ENCODE measurements at regions not wholly inside any gene's neighbourhood (a gene's known extent, or its start where the extent isn't known, plus 50 kb on each side); places are given as distances from the start of the nearest gene placed in this dataset.

DNA sequence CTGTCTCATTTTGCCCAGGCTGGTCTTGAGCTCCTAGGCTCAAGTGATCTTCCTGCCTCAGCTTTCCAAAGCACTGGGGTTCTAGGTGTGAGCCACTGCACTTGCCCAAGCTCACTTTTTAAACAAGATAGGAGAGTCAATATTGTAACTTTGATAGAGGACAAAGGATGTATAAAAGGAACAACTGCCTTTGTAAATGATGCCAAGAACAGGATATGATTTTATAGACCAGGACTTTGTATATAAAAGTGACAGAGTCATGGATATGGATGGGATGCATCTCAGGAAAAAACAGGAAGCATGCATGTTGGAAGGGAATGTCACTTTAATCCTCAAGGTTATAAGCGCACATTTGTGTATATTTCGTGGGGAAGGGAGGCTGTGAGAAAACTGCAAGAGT is 338.4 kb downstream of the PRL start:
- Histone ChIP-seq H3K9me2 (replicated peaks; ENCODE audit: control insufficient read depth, low read length) (no peaks in the 10 kb centered on the region), H3K4me2 (ENCODE audit: low read length) (no peak overlapping the region), H3K9me3 (ENCODE audit: control insufficient read depth, insufficient read depth, low read length) (no peaks in the 10 kb centered on the region), H3K36me3 (ENCODE audit: control insufficient read depth, low read length) (no peaks in the 10 kb centered on the region), H4K20me1 (ENCODE audit: control insufficient read depth, insufficient read depth, low read depth, low read length) (no peaks in the 10 kb centered on the region), H3K4me1 (ENCODE audit: control insufficient read depth, low read length) (no peaks in the 10 kb centered on the region), H3K27me3 (ENCODE audit: control insufficient read depth, low read length) (no peaks in the 10 kb centered on the region), H3K79me2 (ENCODE audit: control insufficient read depth, low read length) (no peaks in the 10 kb centered on the region), H3K27ac (ENCODE audit: low read depth, low read length) (no peak overlapping the region), H3K4me3 (ENCODE audit: low read length) (no peak overlapping the region), H3F3A (ENCODE audit: control insufficient read depth, insufficient read depth) (no peaks in the 10 kb centered on the region)
- TF ChIP-seq EZH2phosphoT487 (IDR thresholded peaks at IDR 0.05; ENCODE audit: borderline replicate concordance, low read length) = no peak
- TF ChIP-seq, protein P1, sequence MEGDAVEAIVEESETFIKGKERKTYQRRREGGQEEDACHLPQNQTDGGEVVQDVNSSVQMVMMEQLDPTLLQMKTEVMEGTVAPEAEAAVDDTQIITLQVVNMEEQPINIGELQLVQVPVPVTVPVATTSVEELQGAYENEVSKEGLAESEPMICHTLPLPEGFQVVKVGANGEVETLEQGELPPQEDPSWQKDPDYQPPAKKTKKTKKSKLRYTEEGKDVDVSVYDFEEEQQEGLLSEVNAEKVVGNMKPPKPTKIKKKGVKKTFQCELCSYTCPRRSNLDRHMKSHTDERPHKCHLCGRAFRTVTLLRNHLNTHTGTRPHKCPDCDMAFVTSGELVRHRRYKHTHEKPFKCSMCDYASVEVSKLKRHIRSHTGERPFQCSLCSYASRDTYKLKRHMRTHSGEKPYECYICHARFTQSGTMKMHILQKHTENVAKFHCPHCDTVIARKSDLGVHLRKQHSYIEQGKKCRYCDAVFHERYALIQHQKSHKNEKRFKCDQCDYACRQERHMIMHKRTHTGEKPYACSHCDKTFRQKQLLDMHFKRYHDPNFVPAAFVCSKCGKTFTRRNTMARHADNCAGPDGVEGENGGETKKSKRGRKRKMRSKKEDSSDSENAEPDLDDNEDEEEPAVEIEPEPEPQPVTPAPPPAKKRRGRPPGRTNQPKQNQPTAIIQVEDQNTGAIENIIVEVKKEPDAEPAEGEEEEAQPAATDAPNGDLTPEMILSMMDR (IDR thresholded peaks at IDR 0.05; ENCODE audit: low read depth, low read length, poor library complexity, severe bottlenecking) = no peak

DNA sequence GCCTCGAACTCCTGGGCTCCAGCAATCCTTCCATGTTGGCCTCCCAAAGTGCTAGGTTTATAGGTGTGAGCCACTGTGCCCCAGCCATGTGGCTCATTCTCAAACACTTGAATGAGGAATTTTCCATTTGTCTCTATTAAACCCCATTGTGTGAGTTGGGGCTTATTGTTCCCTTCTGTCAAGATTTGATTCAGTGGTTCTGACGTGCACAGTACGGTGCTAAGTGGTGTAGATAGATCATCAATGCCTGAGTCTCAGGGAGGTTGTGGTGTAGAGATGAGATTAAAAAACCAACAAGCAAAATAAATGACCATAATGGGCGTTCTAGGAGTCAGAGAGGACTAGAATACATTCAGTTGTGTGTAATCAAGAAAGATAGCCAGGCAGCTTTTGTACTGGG is 335.6 kb downstream of the PRL start:
- Histone ChIP-seq H3K27ac (ENCODE audit: low read depth, low read length) (no peak overlapping the region), H3K4me1 (ENCODE audit: control insufficient read depth, low read length) (peaks cover 7% of the 10 kb centered on the region), H3F3A (ENCODE audit: control insufficient read depth, insufficient read depth) (no peaks in the 10 kb centered on the region), H3K27me3 (ENCODE audit: control insufficient read depth, low read length) (no peaks in the 10 kb centered on the region), H3K4me2 (ENCODE audit: low read length) (no peak overlapping the region), H3K9me3 (ENCODE audit: control insufficient read depth, insufficient read depth, low read length) (no peaks in the 10 kb centered on the region), H4K20me1 (ENCODE audit: control insufficient read depth, insufficient read depth, low read depth, low read length) (no peaks in the 10 kb centered on the region), H3K36me3 (ENCODE audit: control insufficient read depth, low read length) (no peaks in the 10 kb centered on the region), H3K79me2 (ENCODE audit: control insufficient read depth, low read length) (no peaks in the 10 kb centered on the region), H3K4me3 (ENCODE audit: low read length) (no peak overlapping the region), H3K9me2 (replicated peaks; ENCODE audit: control insufficient read depth, low read length) (no peaks in the 10 kb centered on the region)
- TF ChIP-seq, protein P1 (IDR thresholded peaks at IDR 0.05; ENCODE audit: low read depth, low read length, poor library complexity, severe bottlenecking) = no peak
- TF ChIP-seq EZH2phosphoT487 (IDR thresholded peaks at IDR 0.05; ENCODE audit: borderline replicate concordance, low read length) = no peak

DNA sequence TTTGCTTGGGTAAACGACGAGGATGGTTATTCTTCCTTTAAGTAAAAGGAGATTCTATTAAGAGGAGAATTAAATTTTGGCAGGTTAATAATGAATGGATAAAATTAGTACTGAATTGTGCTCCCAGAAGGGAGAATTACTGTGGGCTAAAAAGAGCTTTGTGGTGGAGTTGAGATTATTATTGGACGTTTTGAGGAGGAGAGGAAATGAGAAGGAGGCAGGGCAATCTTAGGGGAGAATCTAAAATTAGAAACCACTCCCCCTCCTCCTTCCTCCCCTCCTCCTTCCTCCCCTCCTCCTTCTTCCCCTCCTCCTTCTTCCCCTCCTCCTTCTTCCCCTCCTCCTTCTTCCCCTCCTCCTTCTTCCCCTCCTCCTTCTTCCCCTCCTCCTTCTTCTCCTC is 331.8 kb downstream of the PRL start:
- no peaks in the 10 kb centered on the region for H3K9me2 ChIP-seq (replicated peaks; ENCODE audit: control insufficient read depth, low read length)
- TF ChIP-seq, protein P1 (IDR thresholded peaks at IDR 0.05; ENCODE audit: low read depth, low read length, poor library complexity, severe bottlenecking) = no peak
- no peak for TF ChIP-seq EZH2phosphoT487 (IDR thresholded peaks at IDR 0.05; ENCODE audit: borderline replicate concordance, low read length)
- no peaks in the 10 kb centered on the region for H3K36me3 ChIP-seq (ENCODE audit: control insufficient read depth, low read length)
- H3K4me3 ChIP-seq (ENCODE audit: low read length) = no peak overlapping the region
- no peaks in the 10 kb centered on the region for H3K79me2 ChIP-seq (ENCODE audit: control insufficient read depth, low read length)
- no peak overlapping the region for H3K4me2 ChIP-seq (ENCODE audit: low read length)
- peaks cover 7% of the 10 kb centered on the region for H3K4me1 ChIP-seq (ENCODE audit: control insufficient read depth, low read length)
- H4K20me1 ChIP-seq (ENCODE audit: control insufficient read depth, insufficient read depth, low read depth, low read length) = no peaks in the 10 kb centered on the region
- no peaks in the 10 kb centered on the region for H3K27me3 ChIP-seq (ENCODE audit: control insufficient read depth, low read length)
- H3F3A ChIP-seq (ENCODE audit: control insufficient read depth, insufficient read depth) = no peaks in the 10 kb centered on the region
- no peaks in the 10 kb centered on the region for H3K9me3 ChIP-seq (ENCODE audit: control insufficient read depth, insufficient read depth, low read length)
- H3K27ac ChIP-seq (ENCODE audit: low read depth, low read length) = no peak overlapping the region

Data from DOHH2 (cell line).